ENCODE measurements at regions not wholly inside any gene's neighbourhood (a gene's known extent, or its start where the extent isn't known, plus 50 kb on each side); places are given as distances from the start of the nearest gene placed in this dataset.

GRCh38 chr4:10841697-10842096 is 157.1 kb upstream of the CLNK start (continued):
- TF ChIP-seq DEAF1 (CRISPR knock-in tag; IDR thresholded peaks at IDR 0.05) (no peak), CREBBP (IDR thresholded peaks at IDR 0.05; ENCODE audit: low read depth, low read length) (no peak), HDAC1 (IDR thresholded peaks at IDR 0.05) (no peak), NR2F6 (CRISPR knock-in tag; IDR thresholded peaks at IDR 0.05) (no peak)

GRCh38 chr4:10837151-10837550 is 152.6 kb upstream of the CLNK start:
- Histone ChIP-seq H3K27ac (ENCODE audit: extremely low read depth, low read depth, low read length) (no peak overlapping the region), H3K4me3 (no peak overlapping the region), H3K9me1 (ENCODE audit: control insufficient read depth, insufficient read depth, low read length) (no peaks in the 10 kb centered on the region), H3K27me3 (ENCODE audit: control insufficient read depth in 2 of 2, insufficient read depth in 2 of 2, low read length in 2 of 2) (no peaks in the 10 kb centered on the region), H4K20me1 (replicated peaks; ENCODE audit: control insufficient read depth, insufficient read depth, low read length) (no peaks in the 10 kb centered on the region), H2AFZ (ENCODE audit: low read depth, low read length) (no peak overlapping the region), H3K36me3 (ENCODE audit: control insufficient read depth, insufficient read depth, low read length) (no peaks in the 10 kb centered on the region), H3K4me2 (ENCODE audit: insufficient read depth, low read length) (no peak overlapping the region), H3K9me3 (replicated peaks; ENCODE audit: control insufficient read depth, insufficient read depth, low read depth, low read length) (no peaks in the 10 kb centered on the region), H3K9ac (ENCODE audit: insufficient read depth in 1 of 2, low read depth in 2 of 2, low read length in 2 of 2) (no peak overlapping the region), H3K4me1 (replicated peaks in 1 of 2; ENCODE audit: control insufficient read depth in 2 of 2, insufficient read depth in 2 of 2, low read length in 2 of 2) (no peaks in the 10 kb centered on the region), H3K79me2 (ENCODE audit: control insufficient read depth, insufficient read depth, low read length) (no peaks in the 10 kb centered on the region)
- CTCF ChIA-PET (ENCODE audit: low intra/inter-chr PET ratio) = no interaction called here
- POLR2A ChIA-PET = no interaction called here
- intact Hi-C loops (cut with micrococcal nuclease) (no loop called here), in situ Hi-C loops (cut with MboI) (no loop called here)
- FAIRE-seq (no peak), DNase-seq (ENCODE audit: extremely low read depth in 1 of 4, low spot score in 3 of 4) (no peak), ATAC-seq (no peak)
- no TSS peak for BruUV-seq (replicated peaks)
- WGBS (ENCODE audit: insufficient coverage, low coverage, missing lambda C conversion rate) = 0% methylated on average over 3 of the region's 3 CpGs
- TF ChIP-seq MBD2 (IDR thresholded peaks at IDR 0.05; ENCODE audit: borderline replicate concordance, low read depth) (no peak), NFE2L1 (tag; IDR thresholded peaks at IDR 0.05; ENCODE audit: borderline replicate concordance, low read depth) (no peak), ESRRA (IDR thresholded peaks at IDR 0.05; ENCODE audit: borderline replicate concordance, low read depth) (no peak), POLR3G (IDR thresholded peaks at IDR 0.05; ENCODE audit: extremely low read depth, insufficient read length, insufficient replicate concordance) (no peak), THAP7 (CRISPR knock-in tag; IDR thresholded peaks at IDR 0.05) (no peak), ZNF280B (CRISPR knock-in tag; IDR thresholded peaks at IDR 0.05) (no peak), ARID3B (CRISPR knock-in tag; IDR thresholded peaks at IDR 0.05; ENCODE audit: borderline replicate concordance) (no peak), HMBOX1 (IDR thresholded peaks at IDR 0.05) (no peak), FOS (IDR thresholded peaks at IDR 0.05; ENCODE audit: extremely low read depth, insufficient read length) (no peak), CXXC5 (CRISPR knock-in tag; IDR thresholded peaks at IDR 0.05) (no peak), RFX1 (IDR thresholded peaks at IDR 0.05) (no peak), EHMT2 (IDR thresholded peaks at IDR 0.05) (no peak), TAF1 (IDR thresholded peaks at IDR 0.05; ENCODE audit: control insufficient read depth, extremely low read depth, insufficient read depth, low read length, severe bottlenecking) (no peak)
